DOHH2 (cell line): ENCODE measurements at regions not wholly inside any gene's neighbourhood (a gene's known extent, or its start where the extent isn't known, plus 50 kb on each side); places are given as distances from the start of the nearest gene placed in this dataset.

Source experiments
- H3F3A ChIP-seq: fragments of 200-600 bp; sonication (generic), shearing (Covaris generic); 2 replicates; pipeline ENCODE4 v1.6.0; 2016; ENCODE audit warnings: antibody characterized with exemption, mild to moderate bottlenecking; ENCODE audit not compliant: control insufficient read depth, insufficient read depth
- H3K27ac ChIP-seq: fragments of 200-600 bp; sonication (generic); 2 replicates; pipeline ENCODE4 v1.5.1; 2014; ENCODE audit warnings: low read depth, mild to moderate bottlenecking, low read length, moderate library complexity
- H3K27me3 ChIP-seq: fragments of 200-600 bp; sonication (generic); 2 replicates; pipeline ENCODE4 v1.6.1; 2014; ENCODE audit warnings: mild to moderate bottlenecking, low read length, mixed read lengths; ENCODE audit not compliant: control insufficient read depth
- H3K36me3 ChIP-seq: fragments of 200-600 bp; sonication (generic); 2 replicates; pipeline ENCODE4 v1.6.1; 2014; ENCODE audit warnings: mild to moderate bottlenecking, low read length, moderate library complexity, mixed read lengths; ENCODE audit not compliant: control insufficient read depth
- H3K4me1 ChIP-seq: fragments of 200-600 bp; sonication (generic); 2 replicates; pipeline ENCODE4 v1.6.1; 2014; ENCODE audit warnings: mild to moderate bottlenecking, low read length, mixed read lengths; ENCODE audit not compliant: control insufficient read depth
- H3K4me2 ChIP-seq: fragments of 200-600 bp; sonication (generic); 2 replicates; pipeline ENCODE4 v1.6.0; 2014; ENCODE audit warnings: mild to moderate bottlenecking, low read length, moderate library complexity
- H3K4me3 ChIP-seq: fragments of 200-600 bp; sonication (generic); 2 replicates; pipeline ENCODE4 v1.5.1; 2014; ENCODE audit warnings: mild to moderate bottlenecking, low read length, mixed read lengths
- H3K79me2 ChIP-seq: fragments of 200-600 bp; sonication (generic); 2 replicates; pipeline ENCODE4 v1.6.1; 2014; ENCODE audit warnings: mild to moderate bottlenecking, low read length, mixed read lengths; ENCODE audit not compliant: control insufficient read depth
- H3K9me2 ChIP-seq: fragments of 200-600 bp; sonication (generic); replicated peaks from 2 replicates; pipeline ENCODE4 v1.6.1; 2014; ENCODE audit warnings: mild to moderate bottlenecking, low read length, mixed read lengths; ENCODE audit not compliant: control insufficient read depth
- H3K9me3 ChIP-seq: fragments of 200-600 bp; sonication (generic); 2 replicates; pipeline ENCODE4 v1.6.1; 2014; ENCODE audit warnings: antibody characterized with exemption, low read length, mixed read lengths; ENCODE audit not compliant: control insufficient read depth, insufficient read depth
- H4K20me1 ChIP-seq: fragments of 200-600 bp; sonication (generic); 2 replicates; pipeline ENCODE4 v1.6.0; 2014; ENCODE audit warnings: low read depth, mild to moderate bottlenecking, antibody characterized with exemption, low read length, moderate library complexity; ENCODE audit not compliant: control insufficient read depth, insufficient read depth
- EZH2phosphoT487 ChIP-seq: fragments of 200-600 bp; sonication (generic); IDR thresholded peaks from 2 replicates; pipeline ENCODE4 v1.6.1; 2017; ENCODE audit warnings: borderline replicate concordance, mild to moderate bottlenecking, antibody characterized with exemption, low read length, moderate library complexity, mixed read lengths
- TF ChIP-seq, protein P1 (sequence below): fragments of 200-600 bp; sonication (generic); IDR thresholded peaks from one replicate; pipeline ENCODE4 v1.5.1; 2014; ENCODE audit warnings: antibody characterized with exemption, mild to moderate bottlenecking, low read depth, low read length; ENCODE audit not compliant: poor library complexity, severe bottlenecking

DNA sequence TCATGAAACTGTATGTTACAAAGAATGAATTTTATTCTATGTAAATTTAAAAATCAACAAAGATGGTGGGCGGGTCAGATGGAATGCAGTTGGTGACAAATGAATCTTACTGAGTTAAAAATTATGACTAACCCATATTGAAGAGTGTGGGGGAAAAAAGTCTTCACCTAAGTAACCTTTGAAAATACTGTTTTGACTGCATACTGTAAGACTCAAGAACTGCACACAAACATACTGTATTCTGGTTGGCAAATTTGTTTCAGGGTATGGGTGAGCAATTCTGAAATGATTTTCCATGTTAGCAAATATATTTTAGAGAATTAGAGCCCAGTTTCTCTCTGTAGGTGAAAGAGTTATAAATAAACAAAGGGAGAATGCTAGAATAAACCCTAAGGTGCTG lies 153.7 kb upstream of the KCNJ18 start:
- Histone ChIP-seq H4K20me1 (no peaks in the 10 kb centered on the region), H3K4me2 (no peak overlapping the region), H3K4me1 (no peaks in the 10 kb centered on the region), H3K9me2 (no peaks in the 10 kb centered on the region), H3K27me3 (no peaks in the 10 kb centered on the region), H3F3A (no peaks in the 10 kb centered on the region), H3K79me2 (peaks cover 10% of the 10 kb centered on the region), H3K4me3 (no peak overlapping the region), H3K36me3 (peaks cover 6% of the 10 kb centered on the region; the same call in 1 of the 2 replicates), H3K9me3 (peaks cover 12% of the 10 kb centered on the region; the same call in 1 of the 2 replicates), H3K27ac (no peak overlapping the region)
- TF ChIP-seq EZH2phosphoT487, result no peak
- TF ChIP-seq, protein P1, sequence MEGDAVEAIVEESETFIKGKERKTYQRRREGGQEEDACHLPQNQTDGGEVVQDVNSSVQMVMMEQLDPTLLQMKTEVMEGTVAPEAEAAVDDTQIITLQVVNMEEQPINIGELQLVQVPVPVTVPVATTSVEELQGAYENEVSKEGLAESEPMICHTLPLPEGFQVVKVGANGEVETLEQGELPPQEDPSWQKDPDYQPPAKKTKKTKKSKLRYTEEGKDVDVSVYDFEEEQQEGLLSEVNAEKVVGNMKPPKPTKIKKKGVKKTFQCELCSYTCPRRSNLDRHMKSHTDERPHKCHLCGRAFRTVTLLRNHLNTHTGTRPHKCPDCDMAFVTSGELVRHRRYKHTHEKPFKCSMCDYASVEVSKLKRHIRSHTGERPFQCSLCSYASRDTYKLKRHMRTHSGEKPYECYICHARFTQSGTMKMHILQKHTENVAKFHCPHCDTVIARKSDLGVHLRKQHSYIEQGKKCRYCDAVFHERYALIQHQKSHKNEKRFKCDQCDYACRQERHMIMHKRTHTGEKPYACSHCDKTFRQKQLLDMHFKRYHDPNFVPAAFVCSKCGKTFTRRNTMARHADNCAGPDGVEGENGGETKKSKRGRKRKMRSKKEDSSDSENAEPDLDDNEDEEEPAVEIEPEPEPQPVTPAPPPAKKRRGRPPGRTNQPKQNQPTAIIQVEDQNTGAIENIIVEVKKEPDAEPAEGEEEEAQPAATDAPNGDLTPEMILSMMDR, result no peak

DNA sequence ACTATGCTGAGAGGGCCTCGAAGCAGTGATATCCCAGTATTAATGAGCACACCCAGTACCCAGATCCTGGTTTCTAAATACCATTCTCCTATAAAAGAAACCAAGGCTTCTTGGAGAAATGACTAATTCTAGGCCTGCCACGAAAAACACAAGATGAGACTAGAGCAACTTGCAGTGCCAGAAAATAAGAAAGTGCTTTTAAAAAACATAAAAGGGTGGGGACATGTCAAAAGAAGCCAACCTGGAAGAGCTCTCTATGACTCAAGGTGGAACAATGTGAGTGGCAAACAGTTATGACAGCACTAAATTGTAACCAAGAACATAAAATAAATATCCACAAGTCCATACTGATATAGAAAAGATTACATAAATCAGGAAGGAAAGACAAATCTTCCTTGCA lies 153.2 kb upstream of the KCNJ18 start:
- Histone ChIP-seq H3K9me2 (no peaks in the 10 kb centered on the region), H3K4me2 (no peak overlapping the region), H4K20me1 (no peaks in the 10 kb centered on the region), H3K27me3 (no peaks in the 10 kb centered on the region), H3K27ac (no peak overlapping the region), H3K79me2 (peaks cover 10% of the 10 kb centered on the region), H3F3A (no peaks in the 10 kb centered on the region), H3K4me3 (no peak overlapping the region), H3K9me3 (peaks cover 12% of the 10 kb centered on the region; the same call in 1 of the 2 replicates), H3K36me3 (peaks cover 6% of the 10 kb centered on the region; the same call in 1 of the 2 replicates), H3K4me1 (no peaks in the 10 kb centered on the region)
- TF ChIP-seq, protein P1, result no peak
- TF ChIP-seq EZH2phosphoT487, result no peak

DNA sequence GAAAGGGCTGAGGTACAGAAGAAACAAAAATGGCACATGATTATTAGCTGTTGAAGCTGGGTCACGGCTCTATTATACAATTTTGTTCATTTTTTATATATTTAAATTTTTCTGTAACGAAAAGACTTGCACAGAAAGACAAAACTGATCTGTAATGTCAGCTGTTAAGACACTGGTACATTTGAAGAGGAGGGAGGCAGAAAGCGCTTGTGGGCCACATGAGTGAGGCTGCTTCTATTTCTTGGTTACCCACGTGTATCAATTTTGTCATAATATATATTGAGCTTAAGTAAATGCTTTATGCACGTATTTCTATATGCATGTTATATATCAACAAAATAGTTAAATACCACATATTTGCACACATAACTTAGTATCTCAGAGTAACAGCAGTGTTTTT lies 151.8 kb upstream of the KCNJ18 start:
- Histone ChIP-seq H3K9me2 (no peaks in the 10 kb centered on the region), H4K20me1 (no peaks in the 10 kb centered on the region), H3F3A (no peaks in the 10 kb centered on the region), H3K27ac (no peak overlapping the region), H3K36me3 (no peaks in the 10 kb centered on the region), H3K79me2 (peaks cover 10% of the 10 kb centered on the region), H3K4me1 (no peaks in the 10 kb centered on the region), H3K4me2 (no peak overlapping the region), H3K4me3 (no peak overlapping the region), H3K27me3 (no peaks in the 10 kb centered on the region), H3K9me3 (peaks cover 12% of the 10 kb centered on the region; the same call in 1 of the 2 replicates)
- TF ChIP-seq EZH2phosphoT487, result no peak
- TF ChIP-seq, protein P1, result no peak

DNA sequence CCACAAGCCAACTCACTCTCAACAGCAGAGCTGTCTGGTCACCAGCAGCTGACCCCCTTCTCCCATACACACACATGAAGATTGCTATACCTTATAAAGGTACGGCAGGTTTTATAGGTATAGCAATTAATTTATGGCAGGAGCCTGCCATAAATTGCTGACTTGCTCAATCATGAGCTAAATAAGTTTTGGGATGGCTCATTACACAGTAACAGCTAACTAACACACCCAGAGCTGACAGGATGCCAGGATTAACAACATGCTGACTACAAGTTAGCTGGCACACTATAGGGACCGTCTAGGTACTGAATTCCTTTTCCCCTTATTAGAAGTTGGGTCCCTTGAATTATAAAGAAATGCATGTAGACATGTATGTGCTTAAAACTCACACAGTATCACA lies 150.3 kb upstream of the KCNJ18 start:
- H3K4me2 ChIP-seq, result no peak overlapping the region
- peaks cover 7% of the 10 kb centered on the region; the same call in 1 of the 2 replicates for H3K9me3 ChIP-seq
- H3F3A ChIP-seq, result no peaks in the 10 kb centered on the region
- no peaks in the 10 kb centered on the region for H3K36me3 ChIP-seq
- no peaks in the 10 kb centered on the region for H4K20me1 ChIP-seq
- TF ChIP-seq, protein P1, result no peak
- TF ChIP-seq EZH2phosphoT487, result no peak
- no peaks in the 10 kb centered on the region for H3K9me2 ChIP-seq
- H3K4me1 ChIP-seq, result no peaks in the 10 kb centered on the region
- no peak overlapping the region for H3K27ac ChIP-seq
- H3K79me2 ChIP-seq, result peaks cover 5% of the 10 kb centered on the region
- no peaks in the 10 kb centered on the region for H3K27me3 ChIP-seq
- no peak overlapping the region for H3K4me3 ChIP-seq
